Neutrophil (primary cell): ENCODE measurements at regions not wholly inside any gene's neighbourhood (a gene's known extent, or its start where the extent isn't known, plus 50 kb on each side); places are given as distances from the start of the nearest gene placed in this dataset.

Source experiments
- H3K27ac ChIP-seq: fragments of 200-600 bp; sonication (generic); 2 replicates; pipeline ENCODE4 v1.5.1; 2016; ENCODE audit warnings: mild to moderate bottlenecking, moderate library complexity
- H3K27me3 ChIP-seq: fragments of 200-600 bp; sonication (generic); 2 replicates; pipeline ENCODE4 v1.6.0; 2016; ENCODE audit warnings: mild to moderate bottlenecking
- H3K36me3 ChIP-seq: fragments of 200-600 bp; sonication (generic); 2 replicates; pipeline ENCODE4 v1.5.1; 2017
- H3K4me1 ChIP-seq, 2 experiments: fragments of 200-600 bp in 1 of 2; sonication (generic) in 1 of 2; 1 replicate in 1 of 2; 2 replicates in 1 of 2; pipeline versions ENCODE4 v1.5.1 to v1.6.1; 2013 to 2016; ENCODE audit warnings: low read depth in 1 of 2, low read length in 1 of 2, mild to moderate bottlenecking in 1 of 2, moderate library complexity in 1 of 2; ENCODE audit not compliant: control insufficient read depth in 1 of 2, insufficient read depth in 1 of 2
- H3K4me3 ChIP-seq, 2 experiments: fragments of 200-600 bp in 1 of 2; sonication (generic) in 1 of 2; 1 replicate in 1 of 2; 2 replicates in 1 of 2; pipeline ENCODE4 v1.5.1; 2013 to 2016; ENCODE audit warnings: low read depth in 1 of 2, low read length in 1 of 2, mild to moderate bottlenecking in 1 of 2, moderate library complexity in 1 of 2
- H3K9me3 ChIP-seq: fragments of 200-600 bp; sonication (generic); 2 replicates; pipeline ENCODE4 v1.5.1; 2016
- TF ChIP-seq, protein P1 (sequence below): fragments of 200-600 bp; sonication (generic); IDR thresholded peaks from 2 replicates; pipeline ENCODE4 v1.5.1; 2016; ENCODE audit warnings: antibody characterized with exemption

DNA sequence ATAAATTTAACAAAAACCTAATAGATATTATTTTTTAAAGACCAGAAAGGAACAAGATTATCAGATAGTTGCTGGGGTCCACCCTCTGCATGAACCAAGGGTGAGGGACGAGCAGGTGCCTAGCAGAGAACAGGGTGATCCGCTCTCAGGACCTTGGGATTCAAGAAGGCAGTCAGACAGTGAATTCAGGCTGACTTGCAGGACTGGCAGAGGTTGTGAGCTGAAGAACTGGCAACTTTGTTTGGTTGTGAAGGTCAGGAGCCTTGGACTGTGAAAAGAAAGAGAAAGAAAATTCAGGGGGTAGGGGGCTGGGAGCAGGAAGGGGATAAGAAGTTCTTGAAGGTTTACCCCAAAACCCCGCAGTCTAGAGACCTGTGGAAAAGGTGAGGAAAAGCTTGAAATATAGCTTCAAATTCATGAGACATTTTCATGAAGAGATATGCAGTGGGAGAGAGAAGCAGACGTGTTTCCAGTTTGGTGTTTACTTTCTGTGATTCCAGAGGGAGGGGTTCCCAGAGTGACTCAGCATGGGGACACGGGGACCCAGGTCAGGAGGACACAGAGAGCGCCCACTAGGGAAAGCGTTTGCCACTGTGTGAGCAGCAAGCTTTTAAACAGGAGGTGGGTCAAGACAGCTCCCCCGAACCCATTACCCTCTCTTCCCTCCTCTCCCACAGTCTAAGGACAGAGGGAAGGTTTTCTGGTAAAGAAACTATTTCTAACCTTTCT is 217.2 kb upstream of the UMPS start:
- TF ChIP-seq, protein P1, sequence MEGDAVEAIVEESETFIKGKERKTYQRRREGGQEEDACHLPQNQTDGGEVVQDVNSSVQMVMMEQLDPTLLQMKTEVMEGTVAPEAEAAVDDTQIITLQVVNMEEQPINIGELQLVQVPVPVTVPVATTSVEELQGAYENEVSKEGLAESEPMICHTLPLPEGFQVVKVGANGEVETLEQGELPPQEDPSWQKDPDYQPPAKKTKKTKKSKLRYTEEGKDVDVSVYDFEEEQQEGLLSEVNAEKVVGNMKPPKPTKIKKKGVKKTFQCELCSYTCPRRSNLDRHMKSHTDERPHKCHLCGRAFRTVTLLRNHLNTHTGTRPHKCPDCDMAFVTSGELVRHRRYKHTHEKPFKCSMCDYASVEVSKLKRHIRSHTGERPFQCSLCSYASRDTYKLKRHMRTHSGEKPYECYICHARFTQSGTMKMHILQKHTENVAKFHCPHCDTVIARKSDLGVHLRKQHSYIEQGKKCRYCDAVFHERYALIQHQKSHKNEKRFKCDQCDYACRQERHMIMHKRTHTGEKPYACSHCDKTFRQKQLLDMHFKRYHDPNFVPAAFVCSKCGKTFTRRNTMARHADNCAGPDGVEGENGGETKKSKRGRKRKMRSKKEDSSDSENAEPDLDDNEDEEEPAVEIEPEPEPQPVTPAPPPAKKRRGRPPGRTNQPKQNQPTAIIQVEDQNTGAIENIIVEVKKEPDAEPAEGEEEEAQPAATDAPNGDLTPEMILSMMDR, result no peak
- Histone ChIP-seq H3K36me3 (no peaks in the 10 kb centered on the region), H3K4me3 (no peak overlapping the region), H3K4me1 (no peaks in the 10 kb centered on the region), H3K9me3 (no peaks in the 10 kb centered on the region), H3K27me3 (peaks cover 9% of the 10 kb centered on the region), H3K27ac (no peak overlapping the region)

DNA sequence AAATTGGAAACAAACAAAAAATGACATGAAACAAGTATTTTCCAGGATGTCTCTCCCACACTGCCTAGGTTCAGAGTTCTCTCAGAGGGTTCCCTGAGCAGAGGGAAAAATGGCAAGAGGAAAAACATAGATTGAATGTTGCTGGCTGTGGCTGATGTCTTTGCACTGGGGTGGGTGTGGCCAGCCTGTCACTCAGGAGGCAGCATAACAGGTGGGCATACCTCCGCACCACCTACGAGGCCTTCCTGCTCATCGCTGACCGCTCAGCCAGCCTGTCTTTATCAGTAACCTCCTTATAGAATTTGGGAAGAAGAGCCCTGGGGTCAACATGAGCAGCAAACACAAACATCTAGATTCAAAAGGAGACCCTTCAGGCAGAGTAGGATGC is 216.6 kb upstream of the UMPS start:
- no peaks in the 10 kb centered on the region for H3K4me1 ChIP-seq
- no peaks in the 10 kb centered on the region for H3K36me3 ChIP-seq
- no peak overlapping the region for H3K27ac ChIP-seq
- TF ChIP-seq, protein P1, result no peak
- H3K9me3 ChIP-seq, result no peaks in the 10 kb centered on the region
- no peak overlapping the region for H3K4me3 ChIP-seq
- peaks cover 9% of the 10 kb centered on the region for H3K27me3 ChIP-seq

DNA sequence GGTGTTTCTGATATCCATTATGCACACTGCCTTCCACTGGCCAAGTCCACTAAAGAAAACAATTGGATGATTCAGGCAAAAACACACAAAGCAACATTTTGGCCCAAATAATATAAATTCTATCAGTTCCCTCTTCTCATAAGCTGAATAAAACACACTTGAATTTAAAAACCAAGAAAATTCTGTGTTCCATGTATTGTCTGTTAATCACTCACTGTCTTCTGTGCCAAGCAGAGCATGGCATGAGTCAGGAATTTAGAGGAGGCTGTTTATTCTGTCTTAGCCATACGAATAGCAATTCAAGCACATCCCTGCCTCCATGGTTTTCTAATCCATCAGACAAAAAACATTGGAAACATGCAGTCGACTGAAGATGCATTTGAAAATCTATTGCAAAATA is 215.6 kb upstream of the UMPS start:
- Histone ChIP-seq H3K9me3 (no peaks in the 10 kb centered on the region), H3K4me1 (no peaks in the 10 kb centered on the region), H3K36me3 (no peaks in the 10 kb centered on the region), H3K27me3 (peaks cover 13% of the 10 kb centered on the region), H3K4me3 (no peak overlapping the region), H3K27ac (no peak overlapping the region)
- TF ChIP-seq, protein P1, result no peak

DNA sequence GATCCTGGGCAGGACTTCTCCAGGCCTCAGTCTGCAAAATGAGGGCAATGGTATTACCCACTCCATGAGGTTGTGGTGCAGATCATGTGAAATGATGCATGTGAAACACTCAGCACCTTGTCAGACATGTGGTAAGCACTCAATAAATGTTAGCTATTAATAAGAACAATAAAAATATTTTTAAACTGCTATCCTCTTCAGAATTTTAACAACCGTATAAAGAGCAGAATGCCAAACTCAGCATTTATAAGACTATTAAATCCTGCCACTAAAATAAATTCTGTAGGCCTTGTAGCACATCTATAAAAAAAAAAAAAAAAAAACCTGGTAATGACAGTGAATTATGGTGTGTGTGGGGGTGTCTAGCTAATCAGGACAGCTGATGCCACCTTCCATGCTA is 213.9 kb upstream of the UMPS start:
- TF ChIP-seq, protein P1, result no peak
- no peaks in the 10 kb centered on the region for H3K4me1 ChIP-seq

DNA sequence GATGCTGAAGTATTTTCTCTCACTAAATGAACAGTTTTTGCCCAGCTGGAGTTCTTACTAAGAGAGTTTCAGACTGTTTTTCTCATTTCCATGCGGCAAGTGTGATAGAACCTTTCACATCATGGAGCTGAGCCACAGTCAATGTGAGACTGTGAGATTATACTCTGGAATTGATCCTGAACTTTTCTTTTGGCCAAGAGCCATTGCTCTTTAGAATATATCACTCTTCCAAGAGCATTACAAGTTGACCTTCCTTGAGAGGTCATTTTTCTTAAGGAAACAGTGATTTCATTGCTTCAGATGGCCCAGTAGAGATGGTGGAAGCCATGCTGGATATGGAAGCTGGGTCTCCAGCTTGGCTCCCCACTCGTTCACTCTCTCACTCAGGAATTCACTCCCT is 212.9 kb upstream of the UMPS start:
- Histone ChIP-seq H3K27me3 (peaks cover 13% of the 10 kb centered on the region), H3K4me3 (no peak overlapping the region), H3K9me3 (no peaks in the 10 kb centered on the region), H3K4me1 (no peaks in the 10 kb centered on the region), H3K27ac (no peak overlapping the region), H3K36me3 (no peaks in the 10 kb centered on the region)
- TF ChIP-seq, protein P1, result no peak

More for the DNA sequence above, 213.9 kb upstream of the UMPS start:
- peaks cover 13% of the 10 kb centered on the region for H3K27me3 ChIP-seq
- no peak overlapping the region for H3K4me3 ChIP-seq
- no peaks in the 10 kb centered on the region for H3K9me3 ChIP-seq
- H3K27ac ChIP-seq, result no peak overlapping the region
- no peaks in the 10 kb centered on the region for H3K36me3 ChIP-seq
